ENCODE measurements at regions not wholly inside any gene's neighbourhood (a gene's known extent, or its start where the extent isn't known, plus 50 kb on each side); places are given as distances from the start of the nearest gene placed in this dataset.

GRCh38 chr14:51451561-51451960, 200.1 kb upstream of the FRMD6 start:
- TF ChIP-seq CTCF (IDR thresholded peaks at IDR 0.05) (no peak), POLR2A (IDR thresholded peaks at IDR 0.05) (no peak)

All from heart left ventricle (tissue), 13 donors.